ENCODE measurements at regions not wholly inside any gene's neighbourhood (a gene's known extent, or its start where the extent isn't known, plus 50 kb on each side); places are given as distances from the start of the nearest gene placed in this dataset.
"Not testable (repeated sequence)": the region's sequence is repeated elsewhere in the genome, so short reads cannot be mapped to it uniquely, and the experiment has no call there.

GRCh38 chr6:19939321-19939720, 102.2 kb downstream of the ID4 start:
- H2AFZ ChIP-seq (replicated peaks; ENCODE audit: low read length, poor library complexity); H3K18ac ChIP-seq (ENCODE audit: low read depth, low read length); H3K9me3 ChIP-seq (ENCODE audit: control insufficient read depth, insufficient read depth, low read length); H4K5ac ChIP-seq (ENCODE audit: low read depth, low read length); H2BK20ac ChIP-seq (ENCODE audit: low read depth, low read length); H3K9ac ChIP-seq (ENCODE audit: low read depth, low read length); H3K14ac ChIP-seq (replicated peaks; ENCODE audit: low read depth, low read length); in situ Hi-C loops (cut with MboI; ENCODE audit: low sequenced_read_pairs); H2BK5ac ChIP-seq (ENCODE audit: low read depth, low read length, poor library complexity, severe bottlenecking); H4K20me1 ChIP-seq (ENCODE audit: insufficient read depth, low read length); H4K91ac ChIP-seq (ENCODE audit: insufficient read depth, low read depth, low read length); POLR2A ChIA-PET (ENCODE audit: unreplicated experiment); CTCF ChIA-PET; H3K23ac ChIP-seq (ENCODE audit: low read depth, low read length); H3K79me1 ChIP-seq (ENCODE audit: low read depth in 1 of 2, low read length in 2 of 2); H2AK9ac ChIP-seq (replicated peaks; ENCODE audit: low read depth, low read length, poor library complexity); H3K27me3 ChIP-seq (ENCODE audit: control insufficient read depth, insufficient read depth, low read length); H3K36me3 ChIP-seq (ENCODE audit: control insufficient read depth, insufficient read depth, low read length); H3K4me1 ChIP-seq (ENCODE audit: control insufficient read depth, insufficient read depth, low read length); ATAC-seq (ENCODE audit: low read depth); dilution Hi-C loops (cut with HindIII; ENCODE audit: low sequenced_read_pairs, unreplicated experiment); H3K56ac ChIP-seq (ENCODE audit: extremely low read depth, insufficient read depth, low read length); H3K27ac ChIP-seq (ENCODE audit: insufficient read depth, low read length); DNase-seq; H2BK120ac ChIP-seq (ENCODE audit: low read depth, low read length); H2BK15ac ChIP-seq (ENCODE audit: low read depth, low read length); H4K8ac ChIP-seq (ENCODE audit: low read depth in 2 of 2, low read length in 2 of 2); H3K4me2 ChIP-seq (ENCODE audit: low read depth, low read length); H3K4me3 ChIP-seq (ENCODE audit: insufficient read depth, low read depth, low read length); BruUV-seq (replicated peaks); H3K9me1 ChIP-seq (ENCODE audit: insufficient read depth, low read length); H3K4ac ChIP-seq (ENCODE audit: low read depth, low read length); H2AK5ac ChIP-seq (ENCODE audit: low read depth, low read length); intact Hi-C loops (cut with micrococcal nuclease): not testable (repeated sequence)
- no CpG with 5 or more reads among the region's 28 CpGs for WGBS, 2 experiments (ENCODE audit: extremely low coverage in 2 of 2, insufficient read length in 1 of 2)

DNA sequence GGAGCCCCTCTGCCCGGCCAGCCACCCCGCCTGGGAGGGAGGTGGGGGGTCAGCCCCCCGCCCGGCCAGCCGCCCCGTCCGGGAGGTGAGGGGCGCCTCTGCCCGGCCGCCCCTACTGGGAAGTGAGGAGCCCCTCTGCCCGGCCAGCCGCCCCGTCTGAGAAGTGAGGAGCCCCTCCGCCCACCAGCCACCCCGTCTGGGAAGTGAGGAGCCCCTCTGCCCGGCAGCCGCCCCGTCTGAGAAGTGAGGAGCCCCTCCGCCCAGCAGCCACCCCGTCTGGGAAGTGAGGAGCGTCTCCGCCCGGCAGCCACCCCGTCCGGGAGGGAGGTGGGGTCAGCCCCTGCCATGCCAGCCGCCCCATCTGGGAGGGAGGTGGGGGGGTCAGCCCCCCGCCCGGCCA, 102.8 kb downstream of the ID4 start:
- H3K56ac ChIP-seq (ENCODE audit: extremely low read depth, insufficient read depth, low read length); intact Hi-C loops (cut with micrococcal nuclease); H3K36me3 ChIP-seq (ENCODE audit: control insufficient read depth, insufficient read depth, low read length); H3K4me3 ChIP-seq (ENCODE audit: insufficient read depth, low read depth, low read length); H4K91ac ChIP-seq (ENCODE audit: insufficient read depth, low read depth, low read length); H4K20me1 ChIP-seq (ENCODE audit: insufficient read depth, low read length); H3K27ac ChIP-seq (ENCODE audit: insufficient read depth, low read length); in situ Hi-C loops (cut with MboI; ENCODE audit: low sequenced_read_pairs); ATAC-seq (ENCODE audit: low read depth); H2BK120ac ChIP-seq (ENCODE audit: low read depth, low read length); H2AK9ac ChIP-seq (replicated peaks; ENCODE audit: low read depth, low read length, poor library complexity); CTCF ChIA-PET; H4K8ac ChIP-seq (ENCODE audit: low read depth in 2 of 2, low read length in 2 of 2); H3K14ac ChIP-seq (replicated peaks; ENCODE audit: low read depth, low read length); H3K4ac ChIP-seq (ENCODE audit: low read depth, low read length); H3K4me2 ChIP-seq (ENCODE audit: low read depth, low read length); H3K9ac ChIP-seq (ENCODE audit: low read depth, low read length); POLR2A ChIA-PET (ENCODE audit: unreplicated experiment); H2AFZ ChIP-seq (replicated peaks; ENCODE audit: low read length, poor library complexity); H3K79me1 ChIP-seq (ENCODE audit: low read depth in 1 of 2, low read length in 2 of 2); H3K4me1 ChIP-seq (ENCODE audit: control insufficient read depth, insufficient read depth, low read length); H3K23ac ChIP-seq (ENCODE audit: low read depth, low read length); dilution Hi-C loops (cut with HindIII; ENCODE audit: low sequenced_read_pairs, unreplicated experiment); H2AK5ac ChIP-seq (ENCODE audit: low read depth, low read length); BruUV-seq (replicated peaks); H3K9me3 ChIP-seq (ENCODE audit: control insufficient read depth, insufficient read depth, low read length); H3K18ac ChIP-seq (ENCODE audit: low read depth, low read length); H4K5ac ChIP-seq (ENCODE audit: low read depth, low read length); H3K27me3 ChIP-seq (ENCODE audit: control insufficient read depth, insufficient read depth, low read length); DNase-seq; H3K9me1 ChIP-seq (ENCODE audit: insufficient read depth, low read length); H2BK15ac ChIP-seq (ENCODE audit: low read depth, low read length); H2BK5ac ChIP-seq (ENCODE audit: low read depth, low read length, poor library complexity, severe bottlenecking); H2BK20ac ChIP-seq (ENCODE audit: low read depth, low read length): not testable (repeated sequence)
- WGBS, 2 experiments (ENCODE audit: extremely low coverage in 2 of 2, insufficient read length in 1 of 2): no CpG with 5 or more reads among the region's 28 CpGs
